ENCODE measurements at regions not wholly inside any gene's neighbourhood (a gene's known extent, or its start where the extent isn't known, plus 50 kb on each side); places are given as distances from the start of the nearest gene placed in this dataset.

DNA sequence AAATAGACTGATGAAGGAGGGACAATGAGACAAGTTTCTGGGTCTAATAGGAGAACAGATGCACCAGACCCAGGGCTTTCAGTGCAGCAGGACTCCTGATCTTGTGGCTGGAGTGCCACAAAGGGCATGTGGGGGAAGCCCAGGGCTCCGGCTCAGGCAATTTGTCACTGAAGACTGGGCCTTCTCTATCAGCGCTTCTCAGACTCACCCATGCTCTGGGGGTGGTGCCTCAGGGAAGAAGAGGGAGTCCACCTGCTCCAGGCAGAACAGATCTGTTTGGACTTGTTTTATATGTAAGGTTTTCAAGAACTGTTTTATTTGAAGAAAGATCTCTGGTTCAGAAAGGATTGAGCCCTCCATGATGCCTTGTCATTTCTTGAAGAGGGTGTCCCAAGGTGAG lies 112.4 kb upstream of the TLE3 start:
- no peak for DNase-seq

DNA sequence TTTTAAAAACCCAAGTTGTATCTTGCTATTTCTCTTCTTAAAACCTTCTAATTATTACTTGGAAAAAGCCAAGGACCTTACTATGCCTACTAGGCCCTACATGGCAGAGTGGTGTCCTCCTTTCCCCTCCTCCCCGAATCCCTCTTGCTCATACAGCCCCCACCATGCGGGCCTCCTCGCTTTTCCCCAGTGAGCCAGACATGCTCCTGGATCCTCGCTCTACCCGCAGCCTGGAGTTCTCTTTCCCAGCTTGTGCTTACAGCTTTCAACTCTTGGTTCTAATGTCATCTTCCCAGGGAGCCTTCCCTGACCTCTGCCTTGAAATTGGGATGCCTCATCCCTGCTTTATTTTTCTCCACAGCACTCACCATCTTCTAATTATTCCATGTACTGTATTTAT lies 111.8 kb upstream of the TLE3 start:
- no peak for DNase-seq

DNA sequence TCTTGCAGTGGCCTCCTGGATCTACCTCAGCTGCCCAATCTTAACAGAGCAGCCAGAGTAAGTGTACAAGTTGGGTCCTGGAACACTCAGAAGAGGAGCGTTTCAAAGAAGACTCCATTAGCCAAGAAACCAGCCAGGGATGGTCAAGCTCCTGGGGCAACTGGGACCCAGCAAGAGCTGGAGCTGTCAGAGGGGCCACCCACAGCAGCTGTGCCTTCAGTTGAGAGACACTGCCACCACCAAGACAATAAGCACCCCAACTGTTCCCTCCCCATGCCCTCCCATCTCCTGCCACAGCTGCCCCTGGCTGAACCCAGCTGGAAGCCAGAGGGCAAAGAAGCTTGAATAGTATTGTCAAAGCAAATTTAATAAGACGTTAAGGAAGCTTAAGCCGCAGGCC lies 110.6 kb upstream of the TLE3 start:
- DNase-seq: no peak

GRCh38 chr15:70206668-70207067 lies 109.0 kb upstream of the TLE3 start:
- DNase-seq: no peak

DNA sequence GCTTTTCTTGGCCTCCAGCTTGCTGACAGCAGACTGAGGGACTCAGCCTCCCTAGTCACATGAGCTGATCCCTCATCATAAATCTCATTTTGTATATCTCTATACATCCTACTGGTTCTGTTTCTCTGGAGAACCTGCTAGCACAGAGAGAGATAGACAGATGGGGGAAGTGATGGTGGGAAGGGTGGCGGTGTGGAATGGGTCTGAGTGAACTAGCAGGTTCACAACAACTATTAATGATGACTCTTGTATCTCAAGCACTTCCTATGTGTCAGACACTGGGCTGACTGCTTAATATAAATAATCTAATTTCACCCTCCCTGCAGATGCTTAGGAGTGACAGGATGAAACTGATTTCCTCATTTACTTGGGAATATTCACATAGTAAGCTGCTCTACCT lies 106.9 kb upstream of the TLE3 start:
- no peak for DNase-seq

- no peak for DNase-seq
These were observed 106.4 kb upstream of the TLE3 start for GRCh38 chr15:70203981-70204560.

GRCh38 chr15:70202756-70203155 lies 105.0 kb upstream of the TLE3 start:
- no peak for DNase-seq

GRCh38 chr15:70201425-70201775 lies 103.7 kb upstream of the TLE3 start:
- DNase-seq: no peak

GRCh38 chr15:70200511-70201424 lies 103.1 kb upstream of the TLE3 start:
- DNase-seq: no peak

GRCh38 chr15:70199540-70200410 lies 102.1 kb upstream of the TLE3 start:
- DNase-seq: no peak

- no peak for DNase-seq
These were observed 101.4 kb upstream of the TLE3 start for GRCh38 chr15:70199124-70199482.

GRCh38 chr15:70198441-70199123 lies 100.9 kb upstream of the TLE3 start:
- no peak for DNase-seq

GRCh38 chr15:70197945-70198361 lies 100.2 kb upstream of the TLE3 start:
- no peak for DNase-seq

- no peak for DNase-seq
These were observed 99.7 kb upstream of the TLE3 start for GRCh38 chr15:70197318-70197944.

GRCh38 chr15:70196372-70197316 lies 98.9 kb upstream of the TLE3 start:
- peak; percentile 33 for DNase-seq

DNA sequence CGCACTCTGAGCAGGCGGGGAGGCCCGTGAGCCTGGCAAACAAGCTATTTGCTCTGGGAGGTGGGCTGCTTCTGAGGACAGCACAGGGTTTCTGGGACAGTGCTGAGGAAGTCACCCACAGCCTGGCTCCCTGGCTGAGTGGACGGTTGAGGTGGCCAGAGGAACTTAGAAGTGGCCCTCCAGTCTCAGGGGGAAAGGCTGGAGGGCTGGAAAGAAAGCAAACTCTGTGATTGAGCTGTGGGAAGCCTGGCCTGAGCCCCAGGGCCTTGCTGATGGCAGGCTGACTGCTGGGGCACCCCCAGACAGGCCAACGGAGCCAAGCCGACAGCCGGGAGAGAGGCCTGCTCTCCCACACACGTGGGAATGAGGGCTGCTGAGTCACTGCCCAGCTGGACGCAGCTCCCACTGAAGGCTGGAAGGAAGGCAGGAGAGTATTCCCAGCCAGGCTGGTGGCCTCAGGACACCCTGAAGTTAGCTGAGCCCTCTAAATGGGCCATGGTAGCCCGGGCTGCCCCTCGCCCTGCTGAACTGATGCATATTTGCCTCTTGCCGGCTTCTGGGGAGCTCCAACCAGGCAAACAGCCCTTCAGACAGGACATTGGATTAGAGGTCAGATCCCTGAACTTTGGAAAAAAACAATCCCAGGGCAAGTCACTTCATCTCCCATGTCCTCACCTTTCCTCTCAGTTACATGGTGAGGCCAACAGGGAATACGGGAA lies 98.0 kb upstream of the TLE3 start:
- DNase-seq: no peak

DNA sequence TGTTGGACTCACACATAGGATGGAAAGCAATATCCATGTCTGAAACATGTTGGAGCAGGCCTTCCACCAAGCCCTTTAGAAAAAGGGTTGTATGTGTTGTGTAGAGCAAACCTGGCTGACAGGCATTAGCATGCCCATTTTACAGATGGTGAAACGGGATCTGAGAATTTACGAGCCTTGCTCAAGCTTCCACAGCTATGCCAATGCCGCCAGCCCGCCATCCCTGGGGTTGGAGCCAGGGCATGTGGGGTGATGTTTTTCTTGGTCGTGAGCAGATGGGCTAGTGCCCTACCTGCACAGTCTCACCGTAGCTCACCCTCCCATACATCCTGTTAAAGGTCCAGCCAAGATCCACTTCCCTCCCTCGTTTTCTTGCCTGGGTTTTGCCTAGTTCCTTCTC lies 97.5 kb upstream of the TLE3 start:
- no peak for DNase-seq

DNA sequence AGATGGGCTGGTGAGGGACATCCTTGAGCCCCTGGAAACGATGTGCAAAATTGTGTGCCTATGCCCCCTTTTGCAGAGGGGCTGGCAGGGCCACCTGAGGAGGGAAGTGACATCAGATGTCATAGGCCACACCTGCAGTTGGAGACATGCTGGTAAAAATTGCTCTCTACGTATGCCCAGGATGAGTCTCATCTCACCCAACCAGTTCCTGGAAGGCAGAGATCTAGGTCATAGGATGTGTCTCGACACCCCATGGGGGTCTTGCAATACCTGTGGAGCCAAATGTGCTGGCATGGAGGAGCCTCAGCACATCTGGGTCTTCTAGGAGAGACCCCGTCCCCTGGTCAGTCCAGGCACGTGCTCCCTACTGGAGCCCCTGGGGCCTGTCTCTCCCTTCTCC lies 96.5 kb upstream of the TLE3 start:
- no peak for DNase-seq

DNA sequence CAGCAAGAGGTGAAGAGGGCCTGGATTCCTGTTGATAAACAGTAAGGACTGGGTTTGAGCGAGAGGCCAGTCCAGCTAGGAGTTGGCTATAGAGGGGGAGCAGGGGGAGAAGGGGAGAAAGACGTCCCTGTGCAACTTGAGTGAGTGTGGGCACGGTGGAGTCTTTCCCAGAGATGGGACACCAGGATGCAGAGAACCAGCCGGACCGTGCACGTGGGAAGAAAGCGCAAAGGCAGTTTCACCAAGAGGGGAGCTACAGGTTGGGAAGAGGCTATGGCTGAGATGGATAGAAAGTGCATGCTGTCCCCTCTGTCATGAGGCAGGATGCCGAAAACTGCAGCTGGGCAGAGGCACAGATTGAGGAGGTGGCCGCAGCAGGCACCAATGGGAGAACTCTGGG lies 96.0 kb upstream of the TLE3 start:
- DNase-seq: no peak

GRCh38 chr15:70192490-70192889 lies 94.8 kb upstream of the TLE3 start:
- no peak for DNase-seq

- DNase-seq: no peak
These were observed 94.3 kb upstream of the TLE3 start for GRCh38 chr15:70192041-70192440.

Measured in activated CD4-positive, alpha-beta T cell treated with anti-CD3 and anti-CD28 coated beads for 4 hours (primary cell).